ENCODE measurements at regions not wholly inside any gene's neighbourhood (a gene's known extent, or its start where the extent isn't known, plus 50 kb on each side); places are given as distances from the start of the nearest gene placed in this dataset.

DNA sequence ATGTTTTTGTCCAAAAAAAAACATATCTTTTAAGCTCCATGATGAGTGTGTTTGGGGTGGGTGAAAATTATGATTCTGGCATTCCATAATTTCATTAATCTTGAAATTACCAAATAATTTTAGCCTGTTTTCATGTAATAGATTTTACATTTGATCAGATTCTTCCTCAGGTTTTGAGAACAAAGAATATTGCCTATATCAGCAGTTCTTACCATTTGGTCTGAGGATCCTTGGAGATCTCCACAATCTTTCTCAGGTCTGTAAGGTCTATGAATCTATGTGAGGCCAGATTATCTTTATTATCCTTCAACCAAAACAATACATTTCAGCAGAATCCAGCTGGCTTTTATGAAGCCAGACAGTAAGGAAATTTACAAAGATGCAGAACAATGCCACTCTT lies 373.3 kb upstream of the E2F7 start:
- Histone ChIP-seq H3K27ac (no peak overlapping the region), H3K4me3 (no peak overlapping the region)

DNA sequence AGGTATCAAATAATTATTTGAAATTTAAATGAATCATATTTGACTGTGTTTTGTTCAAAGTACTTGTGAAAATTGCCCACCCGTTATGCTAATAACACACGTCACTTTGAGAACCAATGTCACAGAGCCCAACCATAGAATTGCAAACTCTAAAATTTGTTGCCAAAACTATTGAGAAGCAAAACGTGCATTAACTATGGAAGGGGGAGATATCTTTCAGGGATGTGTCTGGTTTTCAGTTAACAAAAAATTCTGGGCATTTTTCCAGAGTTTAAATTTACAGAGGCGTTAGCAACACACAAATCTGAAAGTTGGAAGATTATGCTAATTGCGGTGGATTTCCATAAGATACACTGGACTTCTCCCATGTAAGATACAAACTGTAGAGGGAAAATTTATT lies 371.8 kb upstream of the E2F7 start:
- H3K4me3 ChIP-seq: no peak overlapping the region
- H3K27ac ChIP-seq: no peak overlapping the region

DNA sequence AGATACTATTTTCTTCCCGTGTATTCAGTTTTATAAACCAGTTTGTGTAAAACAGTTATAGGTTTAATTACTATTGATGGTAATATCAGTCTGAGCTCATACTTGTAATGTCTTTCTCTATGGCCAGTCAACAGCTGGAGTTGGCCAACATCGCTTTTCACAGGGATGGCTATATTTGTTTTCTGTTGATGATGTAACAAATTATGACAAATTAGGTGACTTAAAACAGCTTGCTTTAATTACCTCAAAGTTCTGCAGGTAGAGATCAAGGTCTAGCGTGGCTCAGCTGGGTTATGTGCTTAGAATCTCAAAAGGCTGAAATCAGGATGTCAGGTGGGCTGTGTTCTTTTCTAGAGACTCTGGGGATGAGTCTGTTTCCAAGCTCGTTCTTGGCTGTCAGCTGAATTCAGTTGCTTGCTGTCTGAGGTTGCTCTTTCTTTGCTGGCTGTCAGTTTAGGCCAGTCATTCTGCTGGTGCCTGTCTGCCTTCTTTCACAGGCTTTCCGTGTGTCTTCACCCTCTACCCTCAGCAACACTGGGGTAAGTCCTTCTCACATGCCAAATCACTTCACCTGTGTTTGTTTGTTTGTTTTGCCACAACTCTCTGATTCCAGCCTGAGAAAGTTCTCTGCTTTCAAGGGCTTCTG lies 370.2 kb upstream of the E2F7 start:
- Histone ChIP-seq H3K27ac (no peak overlapping the region), H3K4me3 (no peak overlapping the region)

GRCh38 chr12:77433799-77434198 lies 368.4 kb upstream of the E2F7 start:
- H3K27ac ChIP-seq: no peak overlapping the region
- no peak overlapping the region for H3K4me3 ChIP-seq

- H3K4me3 ChIP-seq: no peak overlapping the region
- no peak overlapping the region for H3K27ac ChIP-seq
Measured at GRCh38 chr12:77429426-77429825, 364.1 kb upstream of the E2F7 start.

DNA sequence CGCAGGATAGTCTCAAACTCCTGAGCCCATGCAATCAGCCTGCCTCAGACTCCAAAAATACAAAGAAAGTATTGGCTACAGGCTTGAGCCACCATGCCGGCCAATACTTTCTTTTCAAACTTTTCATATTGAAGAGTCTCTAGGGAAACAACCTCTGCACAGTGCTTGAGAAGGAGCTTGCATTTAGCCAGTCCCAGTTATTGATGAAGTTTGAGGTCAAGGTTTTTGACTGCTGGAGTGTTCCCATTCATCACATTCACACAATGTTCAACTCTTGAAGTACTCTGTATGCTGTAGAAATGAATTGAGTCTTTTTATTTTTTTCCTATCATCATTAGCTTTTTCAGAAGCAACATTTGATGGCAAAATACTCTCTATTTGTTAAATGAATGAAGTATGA lies 355.8 kb upstream of the E2F7 start:
- Histone ChIP-seq H3K27ac (no peak overlapping the region), H3K4me3 (no peak overlapping the region)

GRCh38 chr12:77409551-77409950 lies 344.2 kb upstream of the E2F7 start:
- H3K27ac ChIP-seq: no peak overlapping the region
- H3K4me3 ChIP-seq: no peak overlapping the region

GRCh38 chr12:77407931-77408330 lies 342.6 kb upstream of the E2F7 start:
- H3K27ac ChIP-seq: no peak overlapping the region
- no peak overlapping the region for H3K4me3 ChIP-seq

GRCh38 chr12:77406219-77406905 lies 341.0 kb upstream of the E2F7 start:
- Histone ChIP-seq H3K27ac (no peak overlapping the region), H3K4me3 (no peak overlapping the region)

- Histone ChIP-seq H3K4me3 (no peak overlapping the region), H3K27ac (no peak overlapping the region)
Measured at GRCh38 chr12:77402716-77403115, 337.3 kb upstream of the E2F7 start.

- Histone ChIP-seq H3K4me3 (no peak overlapping the region), H3K27ac (no peak overlapping the region)
Measured at GRCh38 chr12:77401770-77402081, 336.4 kb upstream of the E2F7 start.

- H3K4me3 ChIP-seq: no peak overlapping the region
- H3K27ac ChIP-seq: peak overlapping the region in 1 of 21 experiments; percentile 3
Measured at GRCh38 chr12:77401064-77401769, 335.8 kb upstream of the E2F7 start.

- Histone ChIP-seq H3K4me3 (no peak overlapping the region), H3K27ac (no peak overlapping the region)
Measured at GRCh38 chr12:77392467-77393088, 327.2 kb upstream of the E2F7 start.

DNA sequence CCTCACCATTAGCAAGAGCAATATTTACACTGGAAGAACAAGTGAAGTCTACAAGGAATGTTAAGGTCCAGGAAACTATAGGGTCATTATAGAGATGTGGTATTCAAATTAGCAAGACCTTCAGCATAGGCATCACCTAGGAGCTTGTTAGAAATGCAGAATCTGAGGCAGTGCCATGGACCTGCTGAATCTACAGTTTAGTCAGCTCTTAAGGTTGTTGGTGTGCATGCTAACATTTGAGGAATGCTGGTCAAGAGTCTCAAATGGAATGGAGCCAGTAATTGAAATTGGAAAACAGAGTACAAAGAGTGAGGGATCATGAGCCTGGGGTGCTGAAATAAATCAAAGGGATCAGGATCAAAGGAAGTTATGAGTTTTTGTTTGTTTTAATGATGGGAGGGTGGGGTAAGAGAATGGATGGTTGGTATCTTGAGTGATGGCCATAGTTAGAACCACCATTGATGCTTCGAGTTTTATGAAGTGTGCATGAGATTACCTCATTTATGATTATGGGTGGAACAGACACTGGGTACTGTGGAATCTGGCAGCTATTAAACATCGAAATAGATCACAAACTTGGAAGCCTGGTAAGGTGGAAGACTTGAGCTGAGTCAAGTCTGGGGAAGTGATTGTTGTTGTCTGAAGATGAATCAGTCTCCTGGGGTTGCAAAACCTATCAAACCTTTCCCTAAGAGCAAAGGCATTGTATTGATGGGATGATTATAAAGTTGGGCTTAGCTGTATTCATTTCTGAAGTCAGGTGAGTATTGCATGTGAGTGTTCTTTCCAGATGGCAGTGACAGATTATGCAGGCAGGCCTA lies 323.3 kb upstream of the E2F7 start:
- Histone ChIP-seq H3K4me3 (no peak overlapping the region), H3K27ac (peak overlapping the region in 3 of 21 experiments; percentile 32 to 80 (median 66))

- H3K27ac ChIP-seq: peak overlapping the region in 11 of 21 experiments; percentile 2 to 80 (median 42)
- H3K4me3 ChIP-seq: no peak overlapping the region
Measured at GRCh38 chr12:77387671-77388070, 322.3 kb upstream of the E2F7 start.

GRCh38 chr12:77387214-77387613 lies 321.8 kb upstream of the E2F7 start:
- no peak overlapping the region for H3K4me3 ChIP-seq
- H3K27ac ChIP-seq: peak overlapping the region in 10 of 21 experiments; percentile 14 to 80 (median 41)

GRCh38 chr12:77384941-77385340 lies 319.6 kb upstream of the E2F7 start:
- Histone ChIP-seq H3K4me3 (no peak overlapping the region), H3K27ac (no peak overlapping the region)

GRCh38 chr12:77382096-77382742 lies 316.9 kb upstream of the E2F7 start:
- H3K4me3 ChIP-seq: no peak overlapping the region
- no peak overlapping the region for H3K27ac ChIP-seq

DNA sequence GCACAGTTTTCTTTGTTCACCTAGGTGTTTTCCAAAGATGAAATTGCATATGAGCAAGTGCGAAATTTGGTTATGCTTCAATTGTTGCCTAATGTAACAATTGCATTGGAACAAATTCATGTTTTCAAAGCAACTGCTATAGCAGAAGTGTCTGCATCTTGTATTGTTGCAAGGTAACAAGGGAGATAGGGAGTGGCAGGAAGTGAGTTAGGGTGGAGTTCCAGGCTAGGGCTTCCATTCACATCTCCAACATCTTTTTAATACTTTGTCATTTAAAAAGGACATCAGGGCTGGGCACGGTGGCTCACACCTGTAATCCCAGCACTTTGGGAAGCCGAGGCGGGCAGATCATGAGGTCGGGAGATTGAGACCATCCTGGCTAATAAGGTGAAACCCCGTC lies 312.3 kb upstream of the E2F7 start:
- Histone ChIP-seq H3K4me3 (no peak overlapping the region), H3K27ac (no peak overlapping the region)

All from skin epidermis (tissue), 12 donors.